NCI-H748 (cell line): ENCODE measurements at regions not wholly inside any gene's neighbourhood (a gene's known extent, or its start where the extent isn't known, plus 50 kb on each side); places are given as distances from the start of the nearest gene placed in this dataset.
"Not testable (repeated sequence)": the region's sequence is repeated elsewhere in the genome, so short reads cannot be mapped to it uniquely, and the experiment has no call there.

Experiments
- DNase-seq: peaks from one replicate; lab custom pipeline; 2025; ENCODE audit not compliant: unreplicated experiment; lab: John Stamatoyannopoulos, UW

GRCh38 chr22:22296047-22296446, 51.5 kb downstream of the VPREB1 start:
- not testable (repeated sequence) for DNase-seq

GRCh38 chr22:22297159-22297793, 52.7 kb downstream of the VPREB1 start:
- peak; percentile 27 for DNase-seq

GRCh38 chr22:22297794-22298653, 53.4 kb downstream of the VPREB1 start:
- DNase-seq = peak; percentile 54

GRCh38 chr22:22298654-22299009, 54.0 kb downstream of the VPREB1 start:
- DNase-seq = not testable (repeated sequence)

- not testable (repeated sequence) for DNase-seq
These were observed 55.9 kb downstream of the VPREB1 start for GRCh38 chr22:22300511-22300910.

- not testable (repeated sequence) for DNase-seq
These were observed 56.4 kb downstream of the VPREB1 start for GRCh38 chr22:22300946-22301345.

GRCh38 chr22:22316589-22316988, 72.0 kb downstream of the VPREB1 start:
- DNase-seq = no peak

- no peak for DNase-seq
These were observed 74.3 kb downstream of the VPREB1 start for GRCh38 chr22:22318723-22319465.

GRCh38 chr22:22321743-22322611, 77.4 kb downstream of the VPREB1 start:
- DNase-seq = peak; percentile 55

GRCh38 chr22:22322792-22323191, 78.2 kb downstream of the VPREB1 start:
- DNase-seq = no peak

- DNase-seq = no peak
These were observed 83.1 kb downstream of the VPREB1 start for GRCh38 chr22:22327723-22328122.

GRCh38 chr22:22329792-22330191, 85.2 kb downstream of the VPREB1 start:
- DNase-seq = no peak

GRCh38 chr22:22335640-22336039, 91.1 kb downstream of the VPREB1 start:
- not testable (repeated sequence) for DNase-seq

GRCh38 chr22:22336333-22336732, 91.7 kb downstream of the VPREB1 start:
- not testable (repeated sequence) for DNase-seq

GRCh38 chr22:22338778-22339177, 94.2 kb downstream of the VPREB1 start:
- not testable (repeated sequence) for DNase-seq

GRCh38 chr22:22341736-22342135, 97.2 kb downstream of the VPREB1 start:
- no peak for DNase-seq

- peak; percentile 60 for DNase-seq
These were observed 98.4 kb downstream of the VPREB1 start for GRCh38 chr22:22342697-22343580.

GRCh38 chr22:22343581-22344296, 99.2 kb downstream of the VPREB1 start:
- no peak for DNase-seq

- DNase-seq = no peak
These were observed 99.8 kb downstream of the VPREB1 start for GRCh38 chr22:22344430-22344829.
